Right renal pelvis (tissue), 4 donors: ENCODE measurements at regions not wholly inside any gene's neighbourhood (a gene's known extent, or its start where the extent isn't known, plus 50 kb on each side); places are given as distances from the start of the nearest gene placed in this dataset.
"Not testable (repeated sequence)": the region's sequence is repeated elsewhere in the genome, so short reads cannot be mapped to it uniquely, and the experiment has no call there.

Experiments used
- DNase-seq, 4 donors: peaks; one replicate each; pipeline ENCODE4 v3.0.0-alpha.2; 2013; ENCODE audit warnings: low read depth in 4 of 4, low spot score in 3 of 4, missing footprints in 1 of 4

GRCh38 chr7:66535414-66536329, 93.0 kb upstream of the KCTD7 start:
- DNase-seq = no peak

GRCh38 chr7:66537380-66537779, 91.3 kb upstream of the KCTD7 start:
- DNase-seq = no peak

GRCh38 chr7:66537876-66538275, 90.8 kb upstream of the KCTD7 start:
- DNase-seq = no peak

- no peak for DNase-seq
Measured at GRCh38 chr7:66539264-66539623, 89.4 kb upstream of the KCTD7 start.

- no peak for DNase-seq
Measured at GRCh38 chr7:66539902-66540375, 88.7 kb upstream of the KCTD7 start.

GRCh38 chr7:66542049-66542448, 86.6 kb upstream of the KCTD7 start:
- no peak for DNase-seq

GRCh38 chr7:66542528-66543269, 86.0 kb upstream of the KCTD7 start:
- peak in 1 of 4 donors; percentile 6 for DNase-seq

GRCh38 chr7:66549466-66549865, 79.2 kb upstream of the KCTD7 start:
- DNase-seq = no peak

GRCh38 chr7:66553001-66553400, 75.7 kb upstream of the KCTD7 start:
- no peak for DNase-seq

GRCh38 chr7:66553675-66554074, 75.0 kb upstream of the KCTD7 start:
- not testable (repeated sequence) for DNase-seq

GRCh38 chr7:66554291-66554690, 74.4 kb upstream of the KCTD7 start:
- DNase-seq = not testable (repeated sequence)

GRCh38 chr7:66554842-66555430, 73.7 kb upstream of the KCTD7 start:
- DNase-seq = not testable (repeated sequence)

GRCh38 chr7:66556177-66556548, 72.5 kb upstream of the KCTD7 start:
- no peak for DNase-seq

GRCh38 chr7:66556549-66557213, 72.0 kb upstream of the KCTD7 start:
- DNase-seq = no peak

GRCh38 chr7:66557214-66558200, 71.2 kb upstream of the KCTD7 start:
- DNase-seq = peak in 3 of 4 donors; percentile 8 to 45 (median 23)

GRCh38 chr7:66558201-66558641, 70.5 kb upstream of the KCTD7 start:
- DNase-seq = no peak

GRCh38 chr7:66558660-66559465, 69.8 kb upstream of the KCTD7 start:
- DNase-seq = no peak

- no peak for DNase-seq
Measured at GRCh38 chr7:66564045-66564444, 64.6 kb upstream of the KCTD7 start.

- DNase-seq = not testable (repeated sequence)
Measured at GRCh38 chr7:66570179-66570578, 58.5 kb upstream of the KCTD7 start.
